Fibroblast of pulmonary artery (primary cell): ENCODE measurements at regions not wholly inside any gene's neighbourhood (a gene's known extent, or its start where the extent isn't known, plus 50 kb on each side); places are given as distances from the start of the nearest gene placed in this dataset.

Source experiments
- DNase-seq: peaks from one replicate; pipeline ENCODE4 v3.0.0-alpha.2; 2010; ENCODE audit warnings: low read depth
- H3K4me3 ChIP-seq: replicated peaks from 2 replicates; pipeline ENCODE4 v1.5.1; 2011; ENCODE audit warnings: low read depth, mild to moderate bottlenecking, control low read depth, low read length, moderate library complexity
- TF ChIP-seq, protein P1 (sequence below): IDR thresholded peaks from 2 replicates; pipeline ENCODE4 v1.5.1; 2011; ENCODE audit warnings: mild to moderate bottlenecking, control low read depth, low read length, inconsistent platforms; ENCODE audit errors: missing control alignments

DNA sequence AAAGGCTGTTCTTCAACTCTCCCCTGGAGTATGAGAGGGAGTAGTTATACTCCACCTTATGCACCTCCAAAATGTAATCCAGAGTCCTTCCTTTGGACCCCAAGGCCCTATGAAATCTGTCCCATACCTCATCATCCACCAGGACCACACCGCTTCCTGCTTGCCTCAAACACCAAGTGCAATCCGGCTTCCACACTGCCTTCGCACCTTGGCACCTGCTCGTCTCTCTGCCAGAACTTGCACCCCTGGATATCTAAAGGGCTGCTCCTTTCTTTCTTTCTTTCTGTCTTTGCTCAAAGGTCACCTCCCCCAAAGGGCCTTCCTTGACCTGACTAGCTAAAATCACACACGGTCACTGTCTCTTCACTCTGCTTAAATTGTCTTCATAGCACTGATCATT lies 63.9 kb upstream of the SHB start:
- no peak for DNase-seq
- TF ChIP-seq, protein P1, sequence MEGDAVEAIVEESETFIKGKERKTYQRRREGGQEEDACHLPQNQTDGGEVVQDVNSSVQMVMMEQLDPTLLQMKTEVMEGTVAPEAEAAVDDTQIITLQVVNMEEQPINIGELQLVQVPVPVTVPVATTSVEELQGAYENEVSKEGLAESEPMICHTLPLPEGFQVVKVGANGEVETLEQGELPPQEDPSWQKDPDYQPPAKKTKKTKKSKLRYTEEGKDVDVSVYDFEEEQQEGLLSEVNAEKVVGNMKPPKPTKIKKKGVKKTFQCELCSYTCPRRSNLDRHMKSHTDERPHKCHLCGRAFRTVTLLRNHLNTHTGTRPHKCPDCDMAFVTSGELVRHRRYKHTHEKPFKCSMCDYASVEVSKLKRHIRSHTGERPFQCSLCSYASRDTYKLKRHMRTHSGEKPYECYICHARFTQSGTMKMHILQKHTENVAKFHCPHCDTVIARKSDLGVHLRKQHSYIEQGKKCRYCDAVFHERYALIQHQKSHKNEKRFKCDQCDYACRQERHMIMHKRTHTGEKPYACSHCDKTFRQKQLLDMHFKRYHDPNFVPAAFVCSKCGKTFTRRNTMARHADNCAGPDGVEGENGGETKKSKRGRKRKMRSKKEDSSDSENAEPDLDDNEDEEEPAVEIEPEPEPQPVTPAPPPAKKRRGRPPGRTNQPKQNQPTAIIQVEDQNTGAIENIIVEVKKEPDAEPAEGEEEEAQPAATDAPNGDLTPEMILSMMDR: no peak
- H3K4me3 ChIP-seq: no peak overlapping the region

DNA sequence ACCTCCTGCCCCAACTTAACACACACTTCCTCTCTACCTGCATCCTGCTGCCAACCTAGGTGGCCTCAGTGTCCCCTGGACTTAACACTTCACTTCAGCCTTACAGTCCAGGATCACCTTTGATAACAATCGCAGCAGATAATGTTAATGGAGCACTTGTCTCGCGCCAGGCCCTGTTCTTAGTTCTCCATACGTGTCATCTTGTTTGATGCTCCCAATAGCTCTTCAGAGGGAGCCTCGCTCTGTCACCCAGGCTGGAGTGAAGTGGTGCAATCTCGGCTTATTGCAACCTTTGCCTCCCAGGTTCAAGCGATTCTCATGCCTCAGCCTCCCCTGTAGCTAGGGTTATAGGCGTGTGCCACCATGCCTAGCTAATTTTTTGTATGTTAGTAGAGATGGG lies 62.7 kb upstream of the SHB start:
- H3K4me3 ChIP-seq: no peak overlapping the region
- DNase-seq: no peak

DNA sequence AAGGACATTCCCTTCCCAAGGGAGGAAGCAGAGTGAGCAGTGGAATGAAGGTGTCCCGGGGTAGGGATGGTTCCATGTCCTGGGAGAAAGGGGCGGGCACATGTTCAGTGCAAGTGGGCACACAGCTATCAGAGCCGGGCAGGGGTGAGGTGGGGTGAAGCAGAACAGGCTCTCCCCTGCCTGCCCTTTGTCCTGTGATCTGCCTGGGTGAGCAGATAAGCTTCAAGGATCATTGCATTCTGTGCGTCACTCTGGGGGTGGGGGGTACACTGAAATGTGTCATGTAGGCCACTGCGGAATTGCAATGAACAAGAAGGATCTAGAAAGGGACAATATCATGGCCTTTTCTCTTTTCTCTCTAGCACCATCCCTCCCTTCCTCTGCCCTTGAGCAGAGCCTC lies 61.7 kb upstream of the SHB start:
- TF ChIP-seq, protein P1: no peak
- DNase-seq: no peak
- no peak overlapping the region for H3K4me3 ChIP-seq

More for the DNA sequence above, 62.7 kb upstream of the SHB start:
- TF ChIP-seq, protein P1: no peak

DNA sequence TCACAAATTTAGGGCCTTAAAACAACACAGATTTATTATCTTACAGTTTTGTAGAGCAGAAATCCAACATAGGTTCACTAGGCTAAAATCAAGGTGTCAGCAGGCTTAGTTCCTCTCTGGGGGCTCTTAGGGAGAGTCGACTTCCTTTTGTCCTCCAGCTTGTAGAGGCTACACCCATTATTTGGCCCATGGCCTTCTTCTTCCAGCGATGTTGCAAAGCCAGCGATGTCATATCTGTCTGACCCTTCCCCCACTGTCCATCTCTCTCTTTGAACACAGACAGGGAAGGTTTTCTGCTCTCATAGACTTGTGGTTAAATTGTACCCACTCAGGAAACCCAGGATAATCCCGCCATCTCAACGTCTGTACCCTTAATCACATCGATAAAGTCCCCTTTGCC lies 60.3 kb upstream of the SHB start:
- no peak overlapping the region for H3K4me3 ChIP-seq
- TF ChIP-seq, protein P1: no peak
- no peak for DNase-seq

DNA sequence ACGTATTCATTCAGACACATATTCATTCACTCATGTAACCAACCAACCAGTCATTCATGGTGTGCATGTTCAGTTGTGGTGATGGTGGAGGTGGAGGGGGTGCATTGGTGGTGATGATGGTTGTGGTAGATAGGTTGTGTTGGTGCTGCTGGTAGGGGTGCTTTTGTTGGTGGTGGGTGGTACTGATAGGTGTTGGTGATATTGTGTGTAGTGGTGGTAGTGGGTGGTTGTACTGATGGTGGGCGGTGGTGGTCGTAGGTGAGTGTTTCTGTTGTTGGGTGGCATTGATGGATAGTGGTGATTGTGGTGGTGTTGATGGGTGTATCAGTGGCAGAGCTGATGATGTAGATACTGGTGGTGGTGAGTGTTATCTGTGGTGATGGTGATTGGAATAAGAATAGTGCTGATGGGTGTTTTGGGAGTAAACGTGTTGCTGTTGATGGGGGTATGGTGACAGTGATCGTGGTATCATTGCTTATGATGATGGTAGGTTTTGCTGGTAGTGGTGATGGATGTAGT lies 59.8 kb upstream of the SHB start:
- TF ChIP-seq, protein P1: no peak
- H3K4me3 ChIP-seq: no peak overlapping the region

DNA sequence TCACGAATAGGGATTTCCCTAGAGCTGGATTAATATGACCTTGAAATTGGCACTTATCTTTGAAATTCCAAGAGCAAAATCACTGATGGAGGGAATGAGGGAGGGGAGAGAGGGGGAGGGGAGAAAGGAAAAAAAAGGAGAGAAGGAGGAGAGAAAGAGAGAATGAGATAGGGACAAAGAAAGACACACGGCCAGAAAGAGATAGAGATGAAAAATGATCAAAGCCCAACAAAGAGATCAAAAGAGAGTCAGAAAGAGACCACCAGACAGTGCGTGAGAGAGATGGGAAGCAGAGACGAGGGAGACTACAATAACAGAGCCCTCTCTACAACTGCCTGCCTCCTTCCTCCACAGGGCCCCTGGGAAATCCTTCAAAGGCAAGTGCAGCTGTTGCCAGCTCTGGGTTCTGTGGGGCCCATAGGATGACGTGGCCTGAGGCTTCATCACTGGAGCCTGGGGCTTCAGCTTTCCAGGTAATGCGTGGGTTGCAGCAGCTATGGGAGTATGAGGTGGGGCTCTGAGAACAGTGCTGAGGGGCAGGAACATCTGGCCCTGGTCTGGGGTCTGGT lies 58.3 kb upstream of the SHB start:
- no peak for DNase-seq
- TF ChIP-seq, protein P1: no peak
- H3K4me3 ChIP-seq: no peak overlapping the region

More for the DNA sequence above, 59.8 kb upstream of the SHB start:
- DNase-seq: no peak

DNA sequence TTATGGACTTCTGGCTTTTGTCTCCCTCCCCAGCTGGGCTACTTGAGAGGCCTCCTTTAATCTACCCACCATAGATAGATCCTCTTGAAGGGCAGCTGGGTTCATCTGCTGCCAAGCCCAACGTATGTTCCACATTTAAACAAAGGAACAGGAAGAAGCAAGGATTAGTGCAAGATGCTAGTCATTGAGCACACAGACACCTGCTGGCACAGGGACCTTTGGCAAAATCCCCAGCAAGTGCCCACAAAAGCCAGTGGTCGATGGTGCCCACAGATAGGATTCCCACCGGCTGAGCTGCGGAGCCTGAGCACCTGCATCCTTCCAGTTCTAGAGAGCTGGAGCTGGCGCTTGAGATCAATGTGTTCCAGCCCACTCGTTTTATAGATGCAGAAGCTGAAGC lies 57.7 kb upstream of the SHB start:
- no peak for DNase-seq
- TF ChIP-seq, protein P1: no peak
- no peak overlapping the region for H3K4me3 ChIP-seq
